GM12874 (cell line): ENCODE measurements at regions not wholly inside any gene's neighbourhood (a gene's known extent, or its start where the extent isn't known, plus 50 kb on each side); places are given as distances from the start of the nearest gene placed in this dataset.

Experiments used
- CTCF ChIP-seq: IDR thresholded peaks from 2 replicates; pipeline ENCODE4 v1.5.1; 2011; ENCODE audit warnings: low read depth, mild to moderate bottlenecking, control low read depth, low read length, moderate library complexity; ENCODE audit not compliant: insufficient read depth

- no peak for TF ChIP-seq CTCF
These were observed 299.1 kb downstream of the BCHE start for GRCh38 chr3:165538166-165538565.

GRCh38 chr3:165532851-165533250, 304.4 kb downstream of the BCHE start:
- no peak for TF ChIP-seq CTCF

- TF ChIP-seq CTCF, result no peak
These were observed 307.8 kb downstream of the BCHE start for GRCh38 chr3:165529451-165529850.

- TF ChIP-seq CTCF, result no peak
These were observed 310.9 kb downstream of the BCHE start for GRCh38 chr3:165526367-165526766.

GRCh38 chr3:165523801-165524200, 313.4 kb downstream of the BCHE start:
- TF ChIP-seq CTCF, result no peak

- no peak for TF ChIP-seq CTCF
These were observed 314.8 kb downstream of the BCHE start for GRCh38 chr3:165522386-165522785.

GRCh38 chr3:165521131-165521871, 315.9 kb downstream of the BCHE start:
- TF ChIP-seq CTCF, result no peak

- TF ChIP-seq CTCF, result no peak
These were observed 317.5 kb downstream of the BCHE start for GRCh38 chr3:165519687-165520086.
